Neural crest cell (in vitro differentiated cells): ENCODE measurements at regions not wholly inside any gene's neighbourhood (a gene's known extent, or its start where the extent isn't known, plus 50 kb on each side); places are given as distances from the start of the nearest gene placed in this dataset.

ENCODE experiments used
- DNase-seq: peaks from one replicate; pipeline ENCODE4 v3.0.0; 2021; ENCODE audit warnings: low read depth, mixed read lengths, low spot score
- H3K27ac Mint-ChIP-seq: one replicate; pipeline ENCODE4 v1.8.0; 2021; ENCODE audit warnings: mild to moderate bottlenecking, mixed read lengths; ENCODE audit not compliant: unreplicated experiment
- H3K27me3 Mint-ChIP-seq: 2 replicates; pipeline ENCODE4 v1.8.0; 2021; ENCODE audit warnings: low read depth, mild to moderate bottlenecking, mixed read lengths
- H3K36me3 Mint-ChIP-seq: 2 replicates; pipeline ENCODE4 v1.8.0; 2021; ENCODE audit warnings: low read depth, mild to moderate bottlenecking, mixed read lengths
- H3K4me1 Mint-ChIP-seq: 2 replicates; pipeline ENCODE4 v1.8.0; 2021; ENCODE audit warnings: mixed read lengths
- H3K4me3 Mint-ChIP-seq: one replicate; pipeline ENCODE4 v1.8.0; 2021; ENCODE audit warnings: mild to moderate bottlenecking, mixed read lengths
- H3K9me3 Mint-ChIP-seq: 2 replicates; pipeline ENCODE4 v1.8.0; 2021; ENCODE audit warnings: mixed read lengths
- CTCF ChIP-seq: fragments of 200-600 bp; sonication (generic); conservative IDR thresholded peaks from 2 replicates; pipeline ENCODE4 v1.5.0; 2021; ENCODE audit warnings: antibody characterized with exemption, mild to moderate bottlenecking

DNA sequence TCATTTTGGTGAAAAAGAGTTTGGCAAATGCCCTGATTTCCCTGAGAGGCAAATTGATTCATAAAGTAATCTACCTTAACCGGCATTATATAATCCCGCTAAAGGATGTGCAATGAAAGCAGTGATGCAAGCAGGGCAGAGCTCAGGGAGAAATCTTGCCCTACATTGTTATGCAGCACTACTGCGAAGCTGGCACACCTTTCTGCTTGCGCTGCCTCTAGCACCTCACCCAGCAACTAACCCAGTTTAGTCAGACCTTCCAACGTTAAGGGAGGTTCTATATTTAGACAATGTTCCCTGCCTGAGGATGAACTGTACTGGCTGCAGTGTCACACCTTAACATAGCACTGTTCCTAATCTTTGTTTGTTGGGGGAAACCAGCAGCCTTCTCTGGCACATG, 60.8 kb upstream of the CCDC196 start:
- Mint-ChIP-seq H3K9me3 (no peaks in the 10 kb centered on the region), H3K4me1 (no peaks in the 10 kb centered on the region), H3K36me3 (no peaks in the 10 kb centered on the region), H3K27me3 (no peaks in the 10 kb centered on the region), H3K27ac (no peak overlapping the region), H3K4me3 (no peak overlapping the region)
- no peak for DNase-seq
- no peak for TF ChIP-seq CTCF

- H3K27me3 Mint-ChIP-seq, result no peaks in the 10 kb centered on the region
- no peak for TF ChIP-seq CTCF
- H3K4me3 Mint-ChIP-seq, result no peak overlapping the region
- H3K4me1 Mint-ChIP-seq, result no peaks in the 10 kb centered on the region
- H3K9me3 Mint-ChIP-seq, result no peaks in the 10 kb centered on the region
- H3K27ac Mint-ChIP-seq, result no peak overlapping the region
- DNase-seq, result no peak
- H3K36me3 Mint-ChIP-seq, result no peaks in the 10 kb centered on the region
These were observed 59.7 kb upstream of the CCDC196 start for GRCh38 chr14:66426451-66426850.

DNA sequence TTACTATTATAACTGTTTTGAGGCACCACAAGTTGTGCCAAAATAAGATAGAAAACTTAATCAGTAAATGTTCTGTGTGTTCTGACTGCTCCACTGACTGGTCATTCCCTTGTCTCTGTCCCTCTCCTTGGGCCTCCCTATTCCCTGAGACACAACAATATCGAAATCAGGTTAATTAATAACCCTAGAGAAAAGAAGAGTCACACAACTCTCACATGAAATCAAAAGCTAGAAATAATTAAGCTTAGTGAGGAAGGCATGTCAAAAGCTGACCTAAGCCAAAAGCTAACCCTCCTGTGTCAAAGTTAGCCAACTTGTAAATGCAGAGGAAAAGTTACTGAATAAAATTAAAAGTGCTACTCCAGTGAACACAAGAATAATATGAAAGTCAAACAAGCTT, 53.8 kb upstream of the CCDC196 start:
- no peak for DNase-seq
- Mint-ChIP-seq H3K36me3 (peaks cover 8% of the 10 kb centered on the region), H3K4me1 (no peaks in the 10 kb centered on the region), H3K27me3 (no peaks in the 10 kb centered on the region), H3K9me3 (peaks cover 18% of the 10 kb centered on the region), H3K4me3 (no peak overlapping the region), H3K27ac (no peak overlapping the region)
- no peak for TF ChIP-seq CTCF

GRCh38 chr14:66434464-66434863, 51.7 kb upstream of the CCDC196 start:
- Mint-ChIP-seq H3K27me3 (no peaks in the 10 kb centered on the region), H3K4me1 (no peaks in the 10 kb centered on the region), H3K27ac (no peak overlapping the region), H3K4me3 (no peak overlapping the region), H3K36me3 (peaks cover 14% of the 10 kb centered on the region), H3K9me3 (peaks cover 21% of the 10 kb centered on the region)
- no peak for DNase-seq
- no peak for TF ChIP-seq CTCF

GRCh38 chr14:66435683-66436082, 50.5 kb upstream of the CCDC196 start:
- no peak for DNase-seq
- H3K36me3 Mint-ChIP-seq, result peaks cover 23% of the 10 kb centered on the region
- no peak overlapping the region for H3K4me3 Mint-ChIP-seq
- no peak for TF ChIP-seq CTCF
- peaks cover 30% of the 10 kb centered on the region for H3K9me3 Mint-ChIP-seq
- H3K27ac Mint-ChIP-seq, result no peak overlapping the region
- H3K4me1 Mint-ChIP-seq, result no peaks in the 10 kb centered on the region
- H3K27me3 Mint-ChIP-seq, result no peaks in the 10 kb centered on the region
